ENCODE measurements at regions not wholly inside any gene's neighbourhood (a gene's known extent, or its start where the extent isn't known, plus 50 kb on each side); places are given as distances from the start of the nearest gene placed in this dataset.

GRCh38 chr11:69378303-69379141 is 84.6 kb downstream of the MYEOV start:
- no peak for DNase-seq (ENCODE audit: low spot score)

- no peak for DNase-seq (ENCODE audit: low spot score)
Measured at GRCh38 chr11:69380451-69380901, 86.5 kb downstream of the MYEOV start.

- DNase-seq (ENCODE audit: low spot score): no peak
Measured at GRCh38 chr11:69380921-69381581, 87.1 kb downstream of the MYEOV start.

- no peak for DNase-seq (ENCODE audit: low spot score)
Measured at GRCh38 chr11:69381681-69382130, 87.8 kb downstream of the MYEOV start.

GRCh38 chr11:69382131-69383128 is 88.5 kb downstream of the MYEOV start:
- DNase-seq (ENCODE audit: low spot score): peak; percentile 86

- DNase-seq (ENCODE audit: low spot score): no peak
Measured at GRCh38 chr11:69383372-69384250, 89.7 kb downstream of the MYEOV start.

GRCh38 chr11:69384251-69385143 is 90.5 kb downstream of the MYEOV start:
- no peak for DNase-seq (ENCODE audit: low spot score)

- no peak for DNase-seq (ENCODE audit: low spot score)
Measured at GRCh38 chr11:69385144-69385820, 91.3 kb downstream of the MYEOV start.

- no peak for DNase-seq (ENCODE audit: low spot score)
Measured at GRCh38 chr11:69385832-69386427, 92.0 kb downstream of the MYEOV start.

GRCh38 chr11:69386594-69387408 is 92.8 kb downstream of the MYEOV start:
- no peak for DNase-seq (ENCODE audit: low spot score)

GRCh38 chr11:69387409-69387885 is 93.5 kb downstream of the MYEOV start:
- DNase-seq (ENCODE audit: low spot score): no peak

GRCh38 chr11:69388210-69388609 is 93.3 kb upstream of the LINC01488 start:
- DNase-seq (ENCODE audit: low spot score): no peak

GRCh38 chr11:69388661-69389060 is 92.8 kb upstream of the LINC01488 start:
- DNase-seq (ENCODE audit: low spot score): no peak

GRCh38 chr11:69390561-69390960 is 90.9 kb upstream of the LINC01488 start:
- DNase-seq (ENCODE audit: low spot score): no peak

GRCh38 chr11:69391192-69392103 is 90.0 kb upstream of the LINC01488 start:
- DNase-seq (ENCODE audit: low spot score): no peak

- DNase-seq (ENCODE audit: low spot score): no peak
Measured at GRCh38 chr11:69392104-69392653, 89.3 kb upstream of the LINC01488 start.

Data from RKO (cell line).